Osteocyte (in vitro differentiated cells): ENCODE measurements at regions not wholly inside any gene's neighbourhood (a gene's known extent, or its start where the extent isn't known, plus 50 kb on each side); places are given as distances from the start of the nearest gene placed in this dataset.

ENCODE experiments used
- DNase-seq: peaks from one replicate; pipeline ENCODE4 v3.0.0; 2021; ENCODE audit warnings: mixed read lengths; ENCODE audit not compliant: unreplicated experiment; ENCODE audit errors: extremely low spot score
- H3K27ac Mint-ChIP-seq: one replicate; pipeline ENCODE4 v1.8.0; 2021; ENCODE audit warnings: mild to moderate bottlenecking, mixed read lengths; ENCODE audit not compliant: unreplicated experiment
- H3K27me3 Mint-ChIP-seq: one replicate; pipeline ENCODE4 v1.8.0; 2021; ENCODE audit warnings: mixed read lengths; ENCODE audit not compliant: unreplicated experiment
- H3K36me3 Mint-ChIP-seq: one replicate; pipeline ENCODE4 v1.8.0; 2021; ENCODE audit warnings: mixed read lengths; ENCODE audit not compliant: unreplicated experiment
- H3K4me1 Mint-ChIP-seq: one replicate; pipeline ENCODE4 v1.8.0; 2021; ENCODE audit warnings: mixed read lengths; ENCODE audit not compliant: unreplicated experiment
- H3K4me3 Mint-ChIP-seq: one replicate; pipeline ENCODE4 v1.8.0; 2021; ENCODE audit warnings: mild to moderate bottlenecking, moderate library complexity, mixed read lengths; ENCODE audit not compliant: unreplicated experiment
- H3K9me3 Mint-ChIP-seq: one replicate; pipeline ENCODE4 v1.8.0; 2021; ENCODE audit warnings: mixed read lengths; ENCODE audit not compliant: unreplicated experiment
- TF ChIP-seq, protein P1 (sequence below): fragments of 200-600 bp; sonication (generic); IDR thresholded peaks from 2 replicates; pipeline ENCODE4 v1.5.0; 2021; ENCODE audit warnings: antibody characterized with exemption, mild to moderate bottlenecking, moderate library complexity

DNA sequence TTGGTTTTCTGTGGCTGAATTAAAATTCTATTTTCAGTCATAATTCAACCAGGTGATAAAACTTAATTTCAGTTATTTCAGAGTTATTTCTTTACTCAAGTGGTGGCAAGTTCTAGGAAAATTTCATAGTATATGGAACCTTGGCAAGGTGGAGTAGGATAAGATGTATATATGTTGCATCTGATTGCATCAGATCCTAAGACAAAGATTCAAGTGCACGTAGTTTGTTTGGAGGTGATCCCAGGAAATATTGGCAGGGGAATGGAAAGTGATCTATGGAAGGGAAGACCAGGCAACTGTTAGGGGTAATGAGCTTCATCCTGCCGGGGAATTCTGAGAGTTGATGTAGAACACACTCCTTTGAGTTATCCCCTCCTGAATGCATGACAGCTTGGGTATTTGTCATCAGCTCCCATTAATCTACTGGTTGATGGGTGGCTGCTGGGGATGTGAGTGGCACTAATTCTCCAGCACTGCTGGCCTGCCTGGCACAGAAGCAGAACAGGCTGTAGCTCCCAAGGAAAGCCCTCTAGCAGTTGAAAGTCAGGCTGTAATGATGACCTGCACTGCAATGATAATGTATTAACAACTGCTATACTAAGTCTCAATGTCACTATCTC lies 52.2 kb upstream of the TOM1L1 start:
- no peaks in the 10 kb centered on the region for H3K27me3 Mint-ChIP-seq
- H3K4me3 Mint-ChIP-seq: no peak overlapping the region

DNA sequence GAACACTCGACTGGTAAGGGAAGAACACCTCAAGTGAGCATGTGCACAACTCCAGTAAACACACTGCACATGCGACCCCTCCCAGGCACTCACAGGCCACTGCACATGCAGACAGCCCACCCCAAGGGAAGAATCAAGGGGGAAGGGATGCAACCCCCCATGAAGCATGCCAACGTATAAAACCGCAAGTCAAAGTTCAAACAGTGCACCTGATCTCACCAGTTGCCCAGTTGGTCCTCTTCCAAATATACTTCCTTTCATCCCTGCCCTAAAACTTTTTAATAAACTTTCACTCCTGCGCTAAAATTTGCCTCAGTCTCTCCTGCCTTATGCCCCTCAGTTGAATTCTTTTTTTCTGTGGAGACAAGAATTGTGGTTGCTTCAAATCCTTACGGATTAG lies 51.0 kb upstream of the TOM1L1 start:
- no peak overlapping the region for H3K27ac Mint-ChIP-seq
- no peaks in the 10 kb centered on the region for H3K36me3 Mint-ChIP-seq
- no peaks in the 10 kb centered on the region for H3K4me1 Mint-ChIP-seq
- no peak overlapping the region for H3K4me3 Mint-ChIP-seq
- H3K9me3 Mint-ChIP-seq: peaks cover 16% of the 10 kb centered on the region
- no peaks in the 10 kb centered on the region for H3K27me3 Mint-ChIP-seq
- DNase-seq: no peak
- TF ChIP-seq, protein P1, sequence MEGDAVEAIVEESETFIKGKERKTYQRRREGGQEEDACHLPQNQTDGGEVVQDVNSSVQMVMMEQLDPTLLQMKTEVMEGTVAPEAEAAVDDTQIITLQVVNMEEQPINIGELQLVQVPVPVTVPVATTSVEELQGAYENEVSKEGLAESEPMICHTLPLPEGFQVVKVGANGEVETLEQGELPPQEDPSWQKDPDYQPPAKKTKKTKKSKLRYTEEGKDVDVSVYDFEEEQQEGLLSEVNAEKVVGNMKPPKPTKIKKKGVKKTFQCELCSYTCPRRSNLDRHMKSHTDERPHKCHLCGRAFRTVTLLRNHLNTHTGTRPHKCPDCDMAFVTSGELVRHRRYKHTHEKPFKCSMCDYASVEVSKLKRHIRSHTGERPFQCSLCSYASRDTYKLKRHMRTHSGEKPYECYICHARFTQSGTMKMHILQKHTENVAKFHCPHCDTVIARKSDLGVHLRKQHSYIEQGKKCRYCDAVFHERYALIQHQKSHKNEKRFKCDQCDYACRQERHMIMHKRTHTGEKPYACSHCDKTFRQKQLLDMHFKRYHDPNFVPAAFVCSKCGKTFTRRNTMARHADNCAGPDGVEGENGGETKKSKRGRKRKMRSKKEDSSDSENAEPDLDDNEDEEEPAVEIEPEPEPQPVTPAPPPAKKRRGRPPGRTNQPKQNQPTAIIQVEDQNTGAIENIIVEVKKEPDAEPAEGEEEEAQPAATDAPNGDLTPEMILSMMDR: no peak

More for the DNA sequence above, 52.2 kb upstream of the TOM1L1 start:
- DNase-seq: no peak
- Mint-ChIP-seq H3K4me1 (no peaks in the 10 kb centered on the region), H3K36me3 (no peaks in the 10 kb centered on the region), H3K27ac (no peak overlapping the region), H3K9me3 (peaks cover 11% of the 10 kb centered on the region)
- TF ChIP-seq, protein P1: no peak
